Lower leg skin (tissue), 3 donors: ENCODE measurements at regions not wholly inside any gene's neighbourhood (a gene's known extent, or its start where the extent isn't known, plus 50 kb on each side); places are given as distances from the start of the nearest gene placed in this dataset.

ENCODE experiments used
- POLR2A ChIP-seq, 2 donors: fragments of 450-650 bp; IDR thresholded peaks; one replicate each; pipeline ENCODE4 v1.6.1; 2016 to 2017; ENCODE audit warnings: antibody characterized with exemption in 2 of 2, mild to moderate bottlenecking in 1 of 2, moderate library complexity in 1 of 2
- TF ChIP-seq, protein P1 (sequence below), 3 donors: fragments of 450-650 bp; IDR thresholded peaks; one replicate each; pipeline ENCODE4 v1.5.1; 2016; ENCODE audit warnings: antibody characterized with exemption in 3 of 3, mild to moderate bottlenecking in 3 of 3, moderate library complexity in 2 of 3

DNA sequence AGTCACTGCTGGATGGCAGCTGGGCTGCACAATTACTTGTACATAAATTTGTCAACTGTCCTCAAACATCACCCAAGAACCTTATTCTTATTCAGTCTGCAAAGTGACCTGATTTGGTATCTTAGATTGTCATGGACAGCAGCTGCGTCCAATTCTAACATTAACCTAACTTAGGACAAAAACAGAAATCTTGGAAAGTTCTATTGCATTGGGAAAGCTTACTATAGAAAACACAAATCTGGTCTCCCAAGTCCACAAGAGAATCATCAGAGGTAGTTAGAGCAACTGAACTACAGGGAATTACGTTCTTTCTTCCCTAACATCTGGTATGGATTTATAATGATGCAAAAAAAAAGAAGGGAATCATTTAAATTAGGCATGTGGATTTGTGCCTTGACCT is 283.9 kb downstream of the NR2F1-AS1 start:
- TF ChIP-seq, protein P1, sequence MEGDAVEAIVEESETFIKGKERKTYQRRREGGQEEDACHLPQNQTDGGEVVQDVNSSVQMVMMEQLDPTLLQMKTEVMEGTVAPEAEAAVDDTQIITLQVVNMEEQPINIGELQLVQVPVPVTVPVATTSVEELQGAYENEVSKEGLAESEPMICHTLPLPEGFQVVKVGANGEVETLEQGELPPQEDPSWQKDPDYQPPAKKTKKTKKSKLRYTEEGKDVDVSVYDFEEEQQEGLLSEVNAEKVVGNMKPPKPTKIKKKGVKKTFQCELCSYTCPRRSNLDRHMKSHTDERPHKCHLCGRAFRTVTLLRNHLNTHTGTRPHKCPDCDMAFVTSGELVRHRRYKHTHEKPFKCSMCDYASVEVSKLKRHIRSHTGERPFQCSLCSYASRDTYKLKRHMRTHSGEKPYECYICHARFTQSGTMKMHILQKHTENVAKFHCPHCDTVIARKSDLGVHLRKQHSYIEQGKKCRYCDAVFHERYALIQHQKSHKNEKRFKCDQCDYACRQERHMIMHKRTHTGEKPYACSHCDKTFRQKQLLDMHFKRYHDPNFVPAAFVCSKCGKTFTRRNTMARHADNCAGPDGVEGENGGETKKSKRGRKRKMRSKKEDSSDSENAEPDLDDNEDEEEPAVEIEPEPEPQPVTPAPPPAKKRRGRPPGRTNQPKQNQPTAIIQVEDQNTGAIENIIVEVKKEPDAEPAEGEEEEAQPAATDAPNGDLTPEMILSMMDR (IDR thresholded peaks at IDR 0.05) = no peak
- no peak for TF ChIP-seq POLR2A (IDR thresholded peaks at IDR 0.05)
